ENCODE measurements at regions not wholly inside any gene's neighbourhood (a gene's known extent, or its start where the extent isn't known, plus 50 kb on each side); places are given as distances from the start of the nearest gene placed in this dataset.

DNA sequence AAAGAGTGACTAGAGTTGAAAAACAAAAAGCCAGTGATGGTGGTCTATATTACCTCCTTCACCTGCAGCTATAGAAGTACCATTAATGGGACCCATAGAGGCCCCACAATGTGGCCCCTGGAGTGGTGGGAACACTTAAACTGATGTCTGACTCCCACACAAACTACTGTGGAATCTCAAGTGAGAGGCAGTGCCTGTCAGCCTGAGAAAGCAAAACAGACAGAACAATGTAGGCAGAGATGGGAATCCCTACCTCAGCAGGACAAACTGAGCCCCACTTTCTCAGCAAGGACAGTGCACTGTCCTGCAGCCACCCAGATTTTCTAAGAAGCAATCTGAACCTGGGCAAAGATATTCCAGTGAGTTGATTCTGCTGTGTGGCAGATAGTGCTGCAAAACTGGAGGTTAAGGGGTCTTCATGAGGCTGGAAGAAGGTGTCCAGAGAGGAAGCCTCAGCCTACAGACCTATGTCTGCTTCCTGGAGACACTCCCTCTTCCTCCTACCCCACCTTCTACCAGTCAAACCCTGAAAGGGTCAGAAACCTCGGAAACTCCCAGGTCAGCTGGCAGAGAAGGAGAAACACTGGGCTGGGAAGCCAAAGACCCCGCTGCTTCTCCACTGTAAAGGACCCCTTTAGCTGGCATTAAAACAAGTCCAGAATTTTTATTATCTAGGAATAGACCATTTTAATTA, 228.7 kb downstream of the C1orf94 start:
- DNase-seq (ENCODE audit: low read depth in 2 of 3, low spot score in 2 of 3): no peak

- no peak for DNase-seq (ENCODE audit: low read depth in 2 of 3, low spot score in 2 of 3)
These were observed 229.7 kb downstream of the C1orf94 start for GRCh38 chr1:34406377-34406776.

DNA sequence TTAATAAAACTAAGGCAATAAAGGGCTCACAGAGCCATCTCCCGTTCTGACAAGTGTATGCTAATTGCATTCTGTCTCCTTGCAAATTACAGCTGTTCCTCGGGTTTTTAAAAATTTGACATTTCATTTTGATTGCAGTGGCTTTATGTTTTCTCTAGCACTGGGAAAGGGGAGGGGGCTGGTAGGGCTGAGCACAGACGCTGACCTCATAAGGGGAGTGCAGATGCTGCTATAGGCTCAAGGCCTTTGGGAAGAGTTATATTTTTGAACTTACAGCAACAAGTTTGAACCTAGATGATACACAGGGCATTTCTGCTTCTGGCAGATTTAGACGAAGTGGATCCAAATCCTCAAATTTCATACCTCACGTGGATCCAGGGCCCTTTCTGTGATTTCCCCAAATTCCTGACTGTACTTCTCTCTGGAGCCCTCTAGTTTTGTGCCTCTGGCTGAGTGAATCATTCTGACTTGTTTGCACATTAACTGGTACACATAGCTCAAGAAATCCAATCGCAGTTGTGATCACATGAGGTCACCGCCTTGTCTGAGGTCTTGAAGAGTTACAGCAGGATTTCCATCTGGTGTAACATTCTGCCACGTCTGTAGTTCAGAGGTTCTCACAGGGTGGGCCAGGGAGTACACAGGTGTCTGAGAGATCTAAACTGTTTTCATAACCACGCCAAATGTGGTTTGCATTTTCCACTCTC, 230.3 kb downstream of the C1orf94 start:
- no peak for DNase-seq (ENCODE audit: low read depth in 2 of 3, low spot score in 2 of 3)

GRCh38 chr1:34408011-34408410, 231.3 kb downstream of the C1orf94 start:
- no peak for DNase-seq (ENCODE audit: low read depth in 2 of 3, low spot score in 2 of 3)

DNA sequence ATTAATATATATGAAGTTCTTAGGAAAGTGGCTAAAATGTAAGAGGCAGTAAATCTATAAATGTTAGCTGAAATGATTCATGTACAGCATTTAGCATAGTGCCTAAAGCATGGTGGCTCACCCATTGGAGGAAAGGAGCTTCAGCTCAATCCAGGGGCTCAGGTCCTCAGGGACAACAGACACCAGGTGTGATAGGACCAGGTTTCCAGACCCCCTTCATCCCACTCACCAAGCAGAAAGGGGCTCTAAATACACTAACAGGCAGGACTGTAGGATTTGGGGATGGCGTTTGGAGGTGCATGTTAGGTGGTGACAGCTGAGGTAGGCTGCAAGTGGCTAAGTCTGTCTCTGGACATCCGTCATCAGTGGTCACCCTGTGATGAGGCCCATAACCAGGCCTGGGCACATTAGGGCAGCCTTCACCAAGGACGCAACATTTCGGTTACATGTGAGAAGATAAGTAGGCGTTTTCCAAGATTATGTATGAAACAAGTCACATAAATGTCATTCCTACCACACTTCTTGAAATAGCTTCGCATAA, 233.1 kb downstream of the C1orf94 start:
- no peak for DNase-seq (ENCODE audit: low read depth in 2 of 3, low spot score in 2 of 3)

DNA sequence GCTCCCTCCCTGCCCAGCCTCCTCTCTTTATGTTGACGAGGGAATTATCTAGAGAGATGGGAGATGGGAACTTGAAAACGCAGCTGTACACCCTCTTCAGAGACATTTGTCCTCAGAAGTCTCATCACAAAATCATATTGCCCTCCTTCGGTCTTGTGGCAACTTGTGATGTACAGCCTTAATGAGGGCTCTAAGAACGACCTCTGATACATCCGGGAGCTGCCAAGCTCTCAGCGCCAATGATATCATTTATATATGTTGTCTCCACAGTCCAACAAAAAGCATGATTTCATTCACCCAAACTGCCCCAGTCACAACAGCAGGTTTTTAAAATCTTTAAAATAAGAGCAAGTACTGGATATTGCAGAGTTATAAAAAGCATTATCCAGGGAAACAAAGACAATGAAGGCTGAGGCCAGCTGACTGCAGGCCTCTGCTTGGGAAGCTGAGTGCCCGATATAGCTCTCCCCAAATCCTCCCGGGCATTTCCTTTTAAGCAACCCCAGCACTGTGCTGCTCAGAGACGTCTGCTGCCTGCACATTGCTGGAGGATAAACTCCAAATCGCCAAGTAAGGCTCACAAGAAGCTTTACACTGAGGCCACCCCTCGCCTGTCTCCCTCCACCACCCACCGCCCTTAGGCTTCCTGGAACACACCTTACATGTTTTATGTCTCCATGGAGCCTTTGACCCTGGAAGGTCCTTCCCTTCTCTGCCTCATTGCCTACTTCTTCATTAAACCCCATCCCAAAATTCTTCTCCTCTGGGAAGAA, 236.1 kb downstream of the C1orf94 start:
- no peak for DNase-seq (ENCODE audit: low read depth in 2 of 3, low spot score in 2 of 3)

DNA sequence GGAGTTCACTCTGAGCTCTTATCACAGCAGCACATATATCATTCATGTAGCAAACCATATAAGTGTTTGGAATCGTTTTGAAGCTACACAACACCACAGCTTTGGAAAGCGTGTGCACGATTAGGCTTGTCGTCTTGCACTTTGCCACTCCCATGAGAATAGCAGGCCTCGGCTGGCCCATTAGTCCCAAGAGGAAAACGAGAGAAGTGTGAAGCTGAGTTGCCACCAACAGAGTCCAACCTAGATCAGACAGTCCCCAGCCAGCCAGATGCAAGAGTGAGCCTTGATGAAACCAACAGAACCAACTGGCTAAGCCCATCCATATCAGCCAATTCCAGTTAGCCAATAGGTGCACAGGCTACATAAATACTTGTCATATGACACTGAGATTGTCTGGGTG, 238.4 kb downstream of the C1orf94 start:
- no peak for DNase-seq (ENCODE audit: low read depth in 2 of 3, low spot score in 2 of 3)

DNA sequence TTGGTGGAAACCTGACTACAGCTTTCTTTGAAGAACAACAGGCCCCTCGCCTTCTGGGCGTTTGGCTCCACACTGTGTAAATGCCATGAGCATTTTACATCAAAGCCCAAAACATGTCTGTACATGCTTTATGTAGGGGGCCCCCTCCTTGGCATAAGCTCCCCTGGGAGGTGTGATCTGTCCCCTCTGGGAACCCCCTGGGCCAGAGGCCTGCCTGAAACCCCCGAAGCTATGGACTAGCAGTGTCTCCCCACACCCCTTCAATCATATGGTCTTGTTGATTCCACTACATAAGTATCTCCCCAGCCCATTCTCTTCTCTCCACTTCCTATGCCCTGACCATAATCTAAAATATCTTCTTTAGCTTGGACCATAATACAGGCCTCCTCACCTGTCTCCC, 241.5 kb downstream of the C1orf94 start:
- DNase-seq (ENCODE audit: low read depth in 2 of 3, low spot score in 2 of 3): no peak

DNA sequence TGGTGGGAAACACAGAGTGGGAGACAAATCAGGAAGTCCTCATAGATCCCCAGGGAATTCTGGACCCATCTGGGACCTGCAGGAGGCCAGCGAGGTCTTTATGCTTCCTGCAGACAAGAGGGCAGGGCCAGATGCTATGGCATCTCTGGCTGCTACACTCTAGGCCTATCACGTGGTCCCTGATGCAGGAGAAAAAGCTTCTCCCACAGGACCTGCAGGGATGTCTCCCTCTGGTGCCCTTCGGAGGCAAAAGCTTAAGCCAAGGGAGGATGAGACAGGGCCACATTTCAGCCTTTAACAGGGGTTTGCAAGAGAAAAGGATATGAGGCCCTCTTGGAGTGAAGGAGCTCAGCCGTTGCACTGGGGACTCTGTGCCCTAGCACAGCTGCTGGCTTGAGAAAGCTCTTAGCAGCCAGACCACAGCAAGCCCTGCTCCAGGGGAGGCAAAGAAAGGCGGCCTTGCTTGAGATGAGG, 243.0 kb downstream of the C1orf94 start:
- DNase-seq (ENCODE audit: low read depth in 2 of 3, low spot score in 2 of 3): no peak

DNA sequence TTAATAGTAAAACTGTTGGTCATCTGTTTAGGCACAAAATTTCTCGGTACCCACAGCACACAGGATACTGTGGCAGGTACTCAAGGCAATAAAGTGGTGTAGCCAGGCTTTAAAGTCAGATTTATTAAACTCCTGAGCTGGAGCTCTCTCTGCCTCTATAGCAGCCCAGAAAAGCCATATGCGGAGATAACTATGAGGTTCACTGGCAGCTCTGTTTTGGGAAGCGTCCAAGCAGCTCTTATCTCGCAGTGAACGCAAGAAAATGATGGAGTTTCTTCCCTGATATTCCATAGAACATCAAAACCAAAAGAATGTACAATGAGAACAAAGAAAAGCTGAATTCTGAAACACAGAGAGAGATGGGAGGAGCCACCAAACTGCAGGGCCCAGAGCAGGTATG, 248.3 kb downstream of the C1orf94 start:
- DNase-seq (ENCODE audit: low read depth in 2 of 3, low spot score in 2 of 3): no peak

GRCh38 chr1:34425785-34426184, 249.1 kb downstream of the C1orf94 start:
- DNase-seq (ENCODE audit: low read depth in 2 of 3, low spot score in 2 of 3): no peak

- no peak for DNase-seq (ENCODE audit: low read depth in 2 of 3, low spot score in 2 of 3)
These were observed 249.7 kb downstream of the C1orf94 start for GRCh38 chr1:34426325-34426896.

GRCh38 chr1:34427170-34427569, 250.5 kb downstream of the C1orf94 start:
- no peak for DNase-seq (ENCODE audit: low read depth in 2 of 3, low spot score in 2 of 3)

DNA sequence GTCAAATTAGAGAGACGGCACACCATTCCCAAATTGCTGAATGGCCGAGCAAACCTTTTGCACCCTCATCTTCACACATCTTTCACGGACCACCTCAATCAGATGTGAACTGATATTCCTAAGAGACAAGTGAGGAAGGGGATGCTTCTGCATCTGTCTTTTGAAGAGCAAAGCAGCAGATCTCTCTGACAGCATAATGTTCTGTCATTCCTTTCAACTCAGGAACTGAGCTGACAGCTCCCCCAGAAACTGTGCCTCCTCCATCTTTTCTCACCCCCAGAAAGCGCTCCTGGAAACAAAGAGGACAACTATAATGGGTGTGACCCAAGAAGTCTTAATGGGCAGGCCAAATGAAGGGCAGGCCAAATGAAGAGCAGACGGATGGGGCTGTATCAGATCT, 256.4 kb downstream of the C1orf94 start:
- DNase-seq (ENCODE audit: low read depth in 2 of 3, low spot score in 2 of 3): no peak

- no peak for DNase-seq (ENCODE audit: low read depth in 2 of 3, low spot score in 2 of 3)
These were observed 260.1 kb downstream of the C1orf94 start for GRCh38 chr1:34436836-34437235.

GRCh38 chr1:34441259-34442069, 264.8 kb downstream of the C1orf94 start:
- no peak for DNase-seq (ENCODE audit: low read depth in 2 of 3, low spot score in 2 of 3)

DNA sequence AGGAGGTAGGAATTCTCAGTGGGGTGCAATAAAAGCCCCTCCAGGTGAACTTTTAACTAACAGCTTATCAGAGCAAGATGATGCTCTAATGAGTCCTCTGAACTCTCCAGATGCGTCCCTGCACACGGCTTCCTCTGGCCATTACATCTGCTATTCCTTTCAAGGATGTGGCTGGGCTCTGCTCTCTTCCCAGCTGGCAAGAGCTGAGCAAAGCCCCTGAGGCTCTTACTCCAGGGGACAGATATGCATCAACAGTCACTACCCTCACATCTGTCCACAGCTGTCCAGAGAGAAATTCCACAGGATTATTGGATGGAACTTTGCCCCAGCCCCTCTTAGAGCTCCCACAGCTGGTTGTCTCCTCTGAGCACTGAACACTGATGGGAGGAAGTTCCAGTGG, 267.8 kb downstream of the C1orf94 start:
- DNase-seq (ENCODE audit: low read depth in 2 of 3, low spot score in 2 of 3): no peak

DNA sequence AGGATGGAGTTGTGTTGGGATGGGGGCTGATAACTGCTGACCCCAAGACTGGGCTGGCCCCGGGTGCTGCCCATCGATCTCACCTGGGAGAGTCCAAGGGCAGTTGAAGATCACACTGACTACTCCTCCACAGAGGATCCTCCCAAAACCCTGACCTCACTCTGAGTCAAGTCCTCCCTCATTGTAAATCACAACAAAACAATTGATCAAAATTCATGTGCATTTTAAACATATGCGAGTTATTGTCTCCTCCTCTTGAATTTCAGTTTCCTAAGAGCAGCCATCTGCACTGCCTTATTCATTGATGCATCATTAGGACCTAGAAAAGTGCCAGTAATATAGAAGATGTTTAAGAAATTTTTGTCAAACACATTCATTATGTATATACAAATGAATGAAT, 273.6 kb downstream of the C1orf94 start:
- no peak for DNase-seq (ENCODE audit: low read depth in 2 of 3, low spot score in 2 of 3)

DNA sequence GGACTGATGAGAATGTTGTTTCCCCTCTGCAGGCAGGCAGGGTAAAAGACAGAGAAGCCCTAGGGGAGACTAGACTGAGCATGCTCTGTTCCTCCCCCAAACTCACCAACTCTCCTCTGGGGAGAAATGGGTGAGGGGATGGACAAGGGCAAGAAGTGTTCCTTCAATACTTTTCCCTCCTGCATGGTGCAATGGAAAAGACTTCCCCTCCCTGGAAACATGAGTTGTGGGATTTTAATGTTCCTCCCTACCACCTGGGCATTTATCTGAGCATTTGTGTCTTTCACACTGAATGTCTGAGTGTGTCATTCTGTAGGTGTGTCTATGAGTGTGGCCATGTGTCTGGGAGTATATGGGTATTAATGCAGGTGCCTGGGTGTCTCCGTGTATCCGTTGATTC, 275.7 kb downstream of the C1orf94 start:
- DNase-seq (ENCODE audit: low read depth in 2 of 3, low spot score in 2 of 3): no peak

- no peak for DNase-seq (ENCODE audit: low read depth in 2 of 3, low spot score in 2 of 3)
These were observed 278.4 kb downstream of the C1orf94 start for GRCh38 chr1:34455121-34455520.

All from hematopoietic multipotent progenitor cell (in vitro differentiated cells).